ENCODE measurements at regions not wholly inside any gene's neighbourhood (a gene's known extent, or its start where the extent isn't known, plus 50 kb on each side); places are given as distances from the start of the nearest gene placed in this dataset.

DNA sequence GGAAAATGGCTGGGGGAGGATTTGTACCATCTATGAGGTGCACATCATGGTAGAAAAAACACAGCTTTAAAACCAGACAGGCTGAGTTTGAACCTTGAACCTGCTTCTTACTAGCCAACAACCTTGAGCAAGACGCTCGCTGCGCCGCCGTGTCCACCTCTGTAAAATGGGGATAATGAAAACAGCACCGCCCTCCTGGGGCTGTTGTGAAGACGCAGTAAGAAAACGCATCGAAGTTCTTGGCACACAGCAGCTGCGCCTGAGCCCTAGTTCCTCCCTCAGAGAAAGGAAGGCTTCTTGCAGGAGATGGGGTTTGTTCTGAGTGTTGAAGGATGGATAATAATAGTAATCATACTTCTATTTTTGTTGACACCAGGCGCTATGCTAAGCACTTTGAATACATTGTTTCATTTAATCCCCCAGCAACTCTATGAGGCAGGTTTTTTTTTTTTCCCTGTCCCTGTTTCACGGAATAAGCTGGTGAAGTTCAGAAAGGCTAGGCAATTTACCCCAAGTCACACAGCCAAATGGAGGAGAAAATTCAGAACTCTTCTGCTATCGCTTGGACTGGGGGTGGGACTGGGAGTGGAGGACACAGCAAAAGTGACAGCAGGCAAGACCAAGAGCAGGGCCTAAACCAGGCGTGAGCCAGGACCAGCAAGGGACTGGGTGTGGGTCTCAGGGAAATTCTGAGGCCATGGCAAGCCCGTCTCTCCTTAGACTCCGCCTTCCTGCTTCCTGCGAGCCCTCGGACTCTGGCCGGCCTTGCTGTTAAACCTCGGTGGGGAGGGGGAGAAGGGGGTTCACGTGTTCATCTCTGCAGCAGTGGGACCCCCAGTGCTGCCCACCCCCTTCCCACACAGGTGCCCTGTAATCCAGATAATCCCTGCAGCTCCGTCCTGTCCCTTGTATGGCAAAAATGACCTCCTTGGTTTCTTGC, 97.5 kb downstream of the LRRC74A start:
- peak in 1 of 2 donors; percentile 17 for TF ChIP-seq HNF4A (conservative IDR thresholded peaks at IDR 0.05)
- TF ChIP-seq, protein P1, sequence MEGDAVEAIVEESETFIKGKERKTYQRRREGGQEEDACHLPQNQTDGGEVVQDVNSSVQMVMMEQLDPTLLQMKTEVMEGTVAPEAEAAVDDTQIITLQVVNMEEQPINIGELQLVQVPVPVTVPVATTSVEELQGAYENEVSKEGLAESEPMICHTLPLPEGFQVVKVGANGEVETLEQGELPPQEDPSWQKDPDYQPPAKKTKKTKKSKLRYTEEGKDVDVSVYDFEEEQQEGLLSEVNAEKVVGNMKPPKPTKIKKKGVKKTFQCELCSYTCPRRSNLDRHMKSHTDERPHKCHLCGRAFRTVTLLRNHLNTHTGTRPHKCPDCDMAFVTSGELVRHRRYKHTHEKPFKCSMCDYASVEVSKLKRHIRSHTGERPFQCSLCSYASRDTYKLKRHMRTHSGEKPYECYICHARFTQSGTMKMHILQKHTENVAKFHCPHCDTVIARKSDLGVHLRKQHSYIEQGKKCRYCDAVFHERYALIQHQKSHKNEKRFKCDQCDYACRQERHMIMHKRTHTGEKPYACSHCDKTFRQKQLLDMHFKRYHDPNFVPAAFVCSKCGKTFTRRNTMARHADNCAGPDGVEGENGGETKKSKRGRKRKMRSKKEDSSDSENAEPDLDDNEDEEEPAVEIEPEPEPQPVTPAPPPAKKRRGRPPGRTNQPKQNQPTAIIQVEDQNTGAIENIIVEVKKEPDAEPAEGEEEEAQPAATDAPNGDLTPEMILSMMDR (IDR thresholded peaks at IDR 0.05; ENCODE audit: low read depth, low read length, missing input control), result no peak
- TF ChIP-seq, protein P2, sequence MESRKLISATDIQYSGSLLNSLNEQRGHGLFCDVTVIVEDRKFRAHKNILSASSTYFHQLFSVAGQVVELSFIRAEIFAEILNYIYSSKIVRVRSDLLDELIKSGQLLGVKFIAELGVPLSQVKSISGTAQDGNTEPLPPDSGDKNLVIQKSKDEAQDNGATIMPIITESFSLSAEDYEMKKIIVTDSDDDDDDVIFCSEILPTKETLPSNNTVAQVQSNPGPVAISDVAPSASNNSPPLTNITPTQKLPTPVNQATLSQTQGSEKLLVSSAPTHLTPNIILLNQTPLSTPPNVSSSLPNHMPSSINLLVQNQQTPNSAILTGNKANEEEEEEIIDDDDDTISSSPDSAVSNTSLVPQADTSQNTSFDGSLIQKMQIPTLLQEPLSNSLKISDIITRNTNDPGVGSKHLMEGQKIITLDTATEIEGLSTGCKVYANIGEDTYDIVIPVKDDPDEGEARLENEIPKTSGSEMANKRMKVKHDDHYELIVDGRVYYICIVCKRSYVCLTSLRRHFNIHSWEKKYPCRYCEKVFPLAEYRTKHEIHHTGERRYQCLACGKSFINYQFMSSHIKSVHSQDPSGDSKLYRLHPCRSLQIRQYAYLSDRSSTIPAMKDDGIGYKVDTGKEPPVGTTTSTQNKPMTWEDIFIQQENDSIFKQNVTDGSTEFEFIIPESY (IDR thresholded peaks at IDR 0.05), result no peak
- no peaks in the 10 kb centered on the region for H3K9me3 ChIP-seq (ENCODE audit: control insufficient read depth in 4 of 4, low read length in 3 of 4)
- H3K27ac ChIP-seq (ENCODE audit: low read depth in 1 of 2, low read length in 2 of 2), result no peak overlapping the region
- no peaks in the 10 kb centered on the region for H3K36me3 ChIP-seq (ENCODE audit: control insufficient read depth in 4 of 4, insufficient read depth in 3 of 4, low read depth in 1 of 4, low read length in 3 of 4)
- no peaks in the 10 kb centered on the region for H3K27me3 ChIP-seq (ENCODE audit: control insufficient read depth in 4 of 4, insufficient read depth in 4 of 4, low read length in 3 of 4)
- no peak for DNase-seq (ENCODE audit: low spot score)
- H3K9ac ChIP-seq (ENCODE audit: low read depth in 1 of 2, low read length in 2 of 2), result no peak overlapping the region
- H3K4me1 ChIP-seq (ENCODE audit: control insufficient read depth in 4 of 4, insufficient read depth in 4 of 4, low read length in 3 of 4), result peaks cover 9 to 18% (median 13%) of the 10 kb centered on the region in 4 donors
- WGBS, result 72% methylated on average over 22 of the region's 22 CpGs
- H3K4me3 ChIP-seq (ENCODE audit: low read depth in 1 of 3, low read length in 3 of 3), result no peak overlapping the region

DNA sequence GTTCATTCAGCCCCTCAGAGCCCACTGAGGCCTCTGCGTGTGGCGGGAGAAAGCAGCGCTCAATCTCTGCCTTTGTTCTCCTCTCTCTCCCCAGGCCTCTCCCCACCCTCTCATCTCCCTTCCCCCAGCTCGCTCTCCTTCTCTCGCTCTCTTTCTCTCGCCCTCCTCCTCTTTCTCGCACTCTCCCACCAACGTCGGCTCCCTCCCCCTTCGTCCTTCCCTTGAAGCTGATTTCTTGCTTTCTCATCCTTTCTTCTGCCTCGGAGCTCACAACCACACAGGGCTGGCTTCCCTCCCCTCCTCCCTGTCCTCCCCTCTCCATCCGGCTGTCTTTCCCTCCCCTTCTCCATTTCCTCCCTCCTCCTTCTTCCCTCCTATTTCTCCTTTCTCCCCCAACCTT, 96.4 kb downstream of the LRRC74A start:
- peaks cover 18 to 29% (median 24%) of the 10 kb centered on the region in 4 donors for H3K4me1 ChIP-seq (ENCODE audit: control insufficient read depth in 4 of 4, insufficient read depth in 4 of 4, low read length in 3 of 4)
- TF ChIP-seq, protein P3, sequence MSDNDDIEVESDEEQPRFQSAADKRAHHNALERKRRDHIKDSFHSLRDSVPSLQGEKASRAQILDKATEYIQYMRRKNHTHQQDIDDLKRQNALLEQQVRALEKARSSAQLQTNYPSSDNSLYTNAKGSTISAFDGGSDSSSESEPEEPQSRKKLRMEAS (IDR thresholded peaks at IDR 0.05), result no peak
- TF ChIP-seq YY1 (IDR thresholded peaks at IDR 0.05) (no peak), TAF1 (conservative IDR thresholded peaks at IDR 0.05) (no peak), RAD21 (IDR thresholded peaks at IDR 0.05) (no peak), JUND (IDR thresholded peaks at IDR 0.05) (no peak), HNF4G (IDR thresholded peaks at IDR 0.05) (no peak), FOXA2 (IDR thresholded peaks at IDR 0.05) (no peak), GABPA (IDR thresholded peaks at IDR 0.05 in 1 of 2, conservative IDR thresholded peaks at IDR 0.05 in 1 of 2) (no peak)
- TF ChIP-seq, protein P4, sequence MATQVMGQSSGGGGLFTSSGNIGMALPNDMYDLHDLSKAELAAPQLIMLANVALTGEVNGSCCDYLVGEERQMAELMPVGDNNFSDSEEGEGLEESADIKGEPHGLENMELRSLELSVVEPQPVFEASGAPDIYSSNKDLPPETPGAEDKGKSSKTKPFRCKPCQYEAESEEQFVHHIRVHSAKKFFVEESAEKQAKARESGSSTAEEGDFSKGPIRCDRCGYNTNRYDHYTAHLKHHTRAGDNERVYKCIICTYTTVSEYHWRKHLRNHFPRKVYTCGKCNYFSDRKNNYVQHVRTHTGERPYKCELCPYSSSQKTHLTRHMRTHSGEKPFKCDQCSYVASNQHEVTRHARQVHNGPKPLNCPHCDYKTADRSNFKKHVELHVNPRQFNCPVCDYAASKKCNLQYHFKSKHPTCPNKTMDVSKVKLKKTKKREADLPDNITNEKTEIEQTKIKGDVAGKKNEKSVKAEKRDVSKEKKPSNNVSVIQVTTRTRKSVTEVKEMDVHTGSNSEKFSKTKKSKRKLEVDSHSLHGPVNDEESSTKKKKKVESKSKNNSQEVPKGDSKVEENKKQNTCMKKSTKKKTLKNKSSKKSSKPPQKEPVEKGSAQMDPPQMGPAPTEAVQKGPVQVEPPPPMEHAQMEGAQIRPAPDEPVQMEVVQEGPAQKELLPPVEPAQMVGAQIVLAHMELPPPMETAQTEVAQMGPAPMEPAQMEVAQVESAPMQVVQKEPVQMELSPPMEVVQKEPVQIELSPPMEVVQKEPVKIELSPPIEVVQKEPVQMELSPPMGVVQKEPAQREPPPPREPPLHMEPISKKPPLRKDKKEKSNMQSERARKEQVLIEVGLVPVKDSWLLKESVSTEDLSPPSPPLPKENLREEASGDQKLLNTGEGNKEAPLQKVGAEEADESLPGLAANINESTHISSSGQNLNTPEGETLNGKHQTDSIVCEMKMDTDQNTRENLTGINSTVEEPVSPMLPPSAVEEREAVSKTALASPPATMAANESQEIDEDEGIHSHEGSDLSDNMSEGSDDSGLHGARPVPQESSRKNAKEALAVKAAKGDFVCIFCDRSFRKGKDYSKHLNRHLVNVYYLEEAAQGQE (IDR thresholded peaks at IDR 0.05), result no peak
- H3K4me3 ChIP-seq (ENCODE audit: low read depth in 1 of 3, low read length in 3 of 3), result no peak overlapping the region
- H3K27me3 ChIP-seq (ENCODE audit: control insufficient read depth in 4 of 4, insufficient read depth in 4 of 4, low read length in 3 of 4), result no peaks in the 10 kb centered on the region
- DNase-seq (ENCODE audit: low spot score), result no peak
- no peak overlapping the region for H3K27ac ChIP-seq (ENCODE audit: low read depth in 1 of 2, low read length in 2 of 2)
- 80% methylated on average over 11 of the region's 12 CpGs for WGBS
- H3K9me3 ChIP-seq (ENCODE audit: control insufficient read depth in 4 of 4, low read length in 3 of 4), result no peaks in the 10 kb centered on the region
- H3K9ac ChIP-seq (ENCODE audit: low read depth in 1 of 2, low read length in 2 of 2), result no peak overlapping the region
- no peaks in the 10 kb centered on the region for H3K36me3 ChIP-seq (ENCODE audit: control insufficient read depth in 4 of 4, insufficient read depth in 3 of 4, low read depth in 1 of 4, low read length in 3 of 4)
